SK-N-SH treated with all-trans-retinoic acid at 6 μM for 48 hours (cell line): ENCODE measurements at regions not wholly inside any gene's neighbourhood (a gene's known extent, or its start where the extent isn't known, plus 50 kb on each side); places are given as distances from the start of the nearest gene placed in this dataset.
"Not testable (repeated sequence)": the region's sequence is repeated elsewhere in the genome, so short reads cannot be mapped to it uniquely, and the experiment has no call there.

Experiments used
- BACH2 ChIP-seq: fragments of 250-450 bp; sonication (Bioruptor Pico); IDR thresholded peaks from 2 replicates; pipeline ENCODE4 v1.9.0; 2021; ENCODE audit warnings: mild to moderate bottlenecking, borderline replicate concordance
- ESRRG ChIP-seq: fragments of 250-450 bp; sonication (Bioruptor Pico); IDR thresholded peaks from 2 replicates; pipeline ENCODE4 v1.6.1; 2021; ENCODE audit warnings: mild to moderate bottlenecking
- GLIS3 ChIP-seq: fragments of 250-450 bp; sonication (Bioruptor Pico); IDR thresholded peaks from 2 replicates; pipeline ENCODE4 v1.5.0; 2020; ENCODE audit warnings: mild to moderate bottlenecking, moderate library complexity
- SNAI2 ChIP-seq: fragments of 250-450 bp; sonication (Bioruptor Pico); IDR thresholded peaks from 2 replicates; pipeline ENCODE4 v1.5.0; 2020; ENCODE audit warnings: mild to moderate bottlenecking, moderate library complexity
- TOX ChIP-seq: fragments of 250-450 bp; sonication (Bioruptor Pico); IDR thresholded peaks from 2 replicates; pipeline ENCODE4 v1.8.0; 2021; ENCODE audit warnings: mild to moderate bottlenecking, moderate library complexity, borderline replicate concordance
- ZC3H10 ChIP-seq: fragments of 250-450 bp; sonication (Bioruptor Pico); IDR thresholded peaks from 2 replicates; pipeline ENCODE4 v1.5.1; 2021; ENCODE audit warnings: mild to moderate bottlenecking, moderate library complexity
- ZFP30 ChIP-seq: fragments of 450-650 bp; formaldehyde crosslinking; IDR thresholded peaks from 2 replicates; pipeline ENCODE4 v1.5.0; 2022; ENCODE audit warnings: mild to moderate bottlenecking, moderate library complexity
- TF ChIP-seq, protein P1 (sequence below): fragments of 250-450 bp; sonication (Bioruptor Pico); IDR thresholded peaks from 2 replicates; pipeline ENCODE4 v1.5.1; 2021; ENCODE audit warnings: mild to moderate bottlenecking, moderate library complexity
- TF ChIP-seq, protein P2 (sequence below): fragments of 250-450 bp; sonication (Bioruptor Pico); IDR thresholded peaks from 2 replicates; pipeline ENCODE4 v1.8.0; 2021; ENCODE audit warnings: low read depth, mild to moderate bottlenecking, moderate library complexity, borderline replicate concordance

DNA sequence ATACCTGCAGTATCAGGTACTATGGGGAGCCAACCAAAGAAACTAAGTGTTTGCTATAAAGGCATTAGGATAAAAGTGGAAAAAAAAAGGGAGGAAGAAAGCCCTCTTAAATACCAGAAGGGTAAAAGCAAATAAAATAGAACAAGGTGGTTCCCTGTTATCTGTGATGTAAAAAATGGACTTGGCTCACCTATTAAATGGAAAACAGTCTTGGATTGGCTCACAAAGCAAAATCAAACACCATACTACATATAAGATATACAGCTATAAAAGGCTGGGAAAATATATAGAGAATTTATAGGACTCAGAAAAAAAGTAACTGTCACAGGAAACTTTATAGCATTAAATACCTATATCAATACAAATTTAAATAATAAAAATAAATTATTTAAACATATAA, 73.5 kb upstream of the FBXO28 start:
- not testable (repeated sequence) for TF ChIP-seq GLIS3 (CRISPR knock-in tag); ESRRG (CRISPR knock-in tag); SNAI2 (CRISPR knock-in tag); TOX (CRISPR knock-in tag); ZFP30 (CRISPR knock-in tag); BACH2; ZC3H10 (CRISPR knock-in tag)
- TF ChIP-seq, protein P1, sequence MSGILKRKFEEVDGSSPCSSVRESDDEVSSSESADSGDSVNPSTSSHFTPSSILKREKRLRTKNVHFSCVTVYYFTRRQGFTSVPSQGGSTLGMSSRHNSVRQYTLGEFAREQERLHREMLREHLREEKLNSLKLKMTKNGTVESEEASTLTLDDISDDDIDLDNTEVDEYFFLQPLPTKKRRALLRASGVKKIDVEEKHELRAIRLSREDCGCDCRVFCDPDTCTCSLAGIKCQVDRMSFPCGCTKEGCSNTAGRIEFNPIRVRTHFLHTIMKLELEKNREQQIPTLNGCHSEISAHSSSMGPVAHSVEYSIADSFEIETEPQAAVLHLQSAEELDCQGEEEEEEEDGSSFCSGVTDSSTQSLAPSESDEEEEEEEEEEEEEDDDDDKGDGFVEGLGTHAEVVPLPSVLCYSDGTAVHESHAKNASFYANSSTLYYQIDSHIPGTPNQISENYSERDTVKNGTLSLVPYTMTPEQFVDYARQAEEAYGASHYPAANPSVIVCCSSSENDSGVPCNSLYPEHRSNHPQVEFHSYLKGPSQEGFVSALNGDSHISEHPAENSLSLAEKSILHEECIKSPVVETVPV (CRISPR knock-in tag), result not testable (repeated sequence)
- TF ChIP-seq, protein P2, sequence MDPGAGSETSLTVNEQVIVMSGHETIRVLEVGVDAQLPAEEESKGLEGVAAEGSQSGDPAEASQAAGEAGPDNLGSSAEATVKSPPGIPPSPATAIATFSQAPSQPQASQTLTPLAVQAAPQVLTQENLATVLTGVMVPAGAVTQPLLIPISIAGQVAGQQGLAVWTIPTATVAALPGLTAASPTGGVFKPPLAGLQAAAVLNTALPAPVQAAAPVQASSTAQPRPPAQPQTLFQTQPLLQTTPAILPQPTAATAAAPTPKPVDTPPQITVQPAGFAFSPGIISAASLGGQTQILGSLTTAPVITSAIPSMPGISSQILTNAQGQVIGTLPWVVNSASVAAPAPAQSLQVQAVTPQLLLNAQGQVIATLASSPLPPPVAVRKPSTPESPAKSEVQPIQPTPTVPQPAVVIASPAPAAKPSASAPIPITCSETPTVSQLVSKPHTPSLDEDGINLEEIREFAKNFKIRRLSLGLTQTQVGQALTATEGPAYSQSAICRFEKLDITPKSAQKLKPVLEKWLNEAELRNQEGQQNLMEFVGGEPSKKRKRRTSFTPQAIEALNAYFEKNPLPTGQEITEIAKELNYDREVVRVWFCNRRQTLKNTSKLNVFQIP, result not testable (repeated sequence)
